RWPE1 (cell line): ENCODE measurements at regions not wholly inside any gene's neighbourhood (a gene's known extent, or its start where the extent isn't known, plus 50 kb on each side); places are given as distances from the start of the nearest gene placed in this dataset.
A peak's percentile ranks its signal among the peaks of the same experiment; 100 is the strongest.
"Not testable (repeated sequence)": the region's sequence is repeated elsewhere in the genome, so short reads cannot be mapped to it uniquely, and the experiment has no call there.

Experiments
- CTCF ChIA-PET: fragments of 350-600 bp; sonication (Branson Sonifier 250); formaldehyde crosslinking; extraction: SDS; loops from one replicate; lab custom pipeline; 2021; lab: Yijun Ruan, JAX
- POLR2A ChIA-PET: fragments of 400-600 bp; formaldehyde crosslinking; extraction: SDS; loops from one replicate; lab custom pipeline; 2020; ENCODE audit warnings: antibody characterized with exemption; ENCODE audit not compliant: low non-redundant PET; lab: Yijun Ruan, JAX
- DNase-seq: peaks from one replicate; pipeline ENCODE4 v3.0.0; 2012; ENCODE audit warnings: low spot score
- H3K27ac ChIP-seq: fragments of 450-650 bp; 2 replicates; pipeline ENCODE4 v1.5.1; 2017
- TF ChIP-seq, protein P1 (sequence below): fragments of 450-650 bp; conservative IDR thresholded peaks from 2 replicates; pipeline ENCODE4 v1.5.1; 2017; ENCODE audit warnings: low read depth, mild to moderate bottlenecking

GRCh38 chr18:49691177-49691608 is 122.1 kb downstream of the ACAA2 start:
- ChIA-PET POLR2A (no interaction called here), CTCF (no interaction called here)
- TF ChIP-seq, protein P1, sequence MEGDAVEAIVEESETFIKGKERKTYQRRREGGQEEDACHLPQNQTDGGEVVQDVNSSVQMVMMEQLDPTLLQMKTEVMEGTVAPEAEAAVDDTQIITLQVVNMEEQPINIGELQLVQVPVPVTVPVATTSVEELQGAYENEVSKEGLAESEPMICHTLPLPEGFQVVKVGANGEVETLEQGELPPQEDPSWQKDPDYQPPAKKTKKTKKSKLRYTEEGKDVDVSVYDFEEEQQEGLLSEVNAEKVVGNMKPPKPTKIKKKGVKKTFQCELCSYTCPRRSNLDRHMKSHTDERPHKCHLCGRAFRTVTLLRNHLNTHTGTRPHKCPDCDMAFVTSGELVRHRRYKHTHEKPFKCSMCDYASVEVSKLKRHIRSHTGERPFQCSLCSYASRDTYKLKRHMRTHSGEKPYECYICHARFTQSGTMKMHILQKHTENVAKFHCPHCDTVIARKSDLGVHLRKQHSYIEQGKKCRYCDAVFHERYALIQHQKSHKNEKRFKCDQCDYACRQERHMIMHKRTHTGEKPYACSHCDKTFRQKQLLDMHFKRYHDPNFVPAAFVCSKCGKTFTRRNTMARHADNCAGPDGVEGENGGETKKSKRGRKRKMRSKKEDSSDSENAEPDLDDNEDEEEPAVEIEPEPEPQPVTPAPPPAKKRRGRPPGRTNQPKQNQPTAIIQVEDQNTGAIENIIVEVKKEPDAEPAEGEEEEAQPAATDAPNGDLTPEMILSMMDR: no peak
- DNase-seq: peak; percentile 61
- peak overlapping the region; percentile 63 for H3K27ac ChIP-seq

GRCh38 chr18:49690312-49690711 is 123.0 kb downstream of the ACAA2 start:
- TF ChIP-seq, protein P1: no peak
- DNase-seq: peak; percentile 21
- POLR2A ChIA-PET: no interaction called here
- CTCF ChIA-PET: no interaction called here
- no peak overlapping the region for H3K27ac ChIP-seq

DNA sequence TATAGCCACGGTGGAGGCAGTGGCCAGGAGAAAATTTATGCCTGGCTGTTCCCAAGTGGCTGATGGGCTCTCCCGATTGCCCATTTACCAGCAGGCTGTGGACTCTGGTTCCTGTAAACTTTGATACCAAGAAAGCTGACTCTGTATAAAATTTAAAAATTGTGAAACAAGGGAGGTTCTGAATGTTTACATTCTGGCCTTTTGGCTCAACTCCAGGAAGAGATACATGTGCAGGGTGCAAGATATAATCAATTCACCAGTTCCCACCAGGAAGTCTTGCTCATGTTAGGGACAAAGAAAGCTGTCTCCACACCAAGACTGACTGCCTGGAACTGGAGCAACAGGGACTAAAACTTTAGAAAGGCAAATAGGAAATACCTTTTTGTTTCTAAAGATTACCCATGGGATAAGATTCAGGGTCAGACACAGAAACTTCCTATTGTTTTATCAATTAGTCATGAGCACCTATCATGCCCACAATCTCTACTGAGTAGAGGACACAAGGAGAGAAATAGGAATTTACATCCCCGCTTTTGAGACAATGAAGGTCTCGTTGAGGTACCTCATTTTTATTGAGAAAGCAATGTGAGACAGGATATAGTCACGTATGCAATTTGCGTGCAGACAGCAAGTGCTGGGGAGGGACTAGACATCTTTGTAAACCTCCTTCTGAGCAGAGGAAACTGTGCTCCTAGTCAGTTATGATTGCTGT is 123.5 kb downstream of the LIPG start:
- POLR2A ChIA-PET: no interaction called here
- CTCF ChIA-PET: no interaction called here
- no peak overlapping the region for H3K27ac ChIP-seq
- DNase-seq: no peak
- TF ChIP-seq, protein P1: no peak

GRCh38 chr18:49682803-49683190 is 120.9 kb downstream of the LIPG start:
- POLR2A ChIA-PET, DNase-seq, CTCF ChIA-PET, H3K27ac ChIP-seq: not testable (repeated sequence)

- CTCF ChIA-PET: no interaction called here
These were observed 120.4 kb downstream of the LIPG start for GRCh38 chr18:49682173-49682802.

DNA sequence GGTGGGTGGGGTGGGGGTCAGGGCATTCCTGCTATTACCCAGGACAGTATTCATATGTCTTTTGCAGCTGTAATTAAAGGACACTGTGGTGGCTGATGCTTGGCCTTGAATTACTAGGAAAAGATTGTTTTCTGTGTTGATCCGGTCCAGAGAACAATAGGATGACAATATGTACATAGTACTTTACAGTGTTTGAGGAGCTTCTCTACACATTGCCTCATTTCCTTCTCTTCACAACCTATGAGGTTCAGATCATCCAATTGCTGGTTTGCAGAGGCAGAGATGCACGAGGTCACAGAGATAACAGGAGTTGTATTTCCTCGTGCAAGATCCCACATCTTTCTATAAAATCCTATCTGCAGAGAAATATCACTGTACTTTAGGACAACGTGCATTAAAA is 119.5 kb downstream of the LIPG start:
- TF ChIP-seq, protein P1: no peak
- DNase-seq: no peak
- H3K27ac ChIP-seq: no peak overlapping the region
- ChIA-PET POLR2A (no interaction called here), CTCF (no interaction called here)

More at GRCh38 chr18:49682173-49682802, 120.4 kb downstream of the LIPG start:
- DNase-seq: no peak
- TF ChIP-seq, protein P1: no peak
- H3K27ac ChIP-seq: no peak overlapping the region
- POLR2A ChIA-PET: no interaction called here

DNA sequence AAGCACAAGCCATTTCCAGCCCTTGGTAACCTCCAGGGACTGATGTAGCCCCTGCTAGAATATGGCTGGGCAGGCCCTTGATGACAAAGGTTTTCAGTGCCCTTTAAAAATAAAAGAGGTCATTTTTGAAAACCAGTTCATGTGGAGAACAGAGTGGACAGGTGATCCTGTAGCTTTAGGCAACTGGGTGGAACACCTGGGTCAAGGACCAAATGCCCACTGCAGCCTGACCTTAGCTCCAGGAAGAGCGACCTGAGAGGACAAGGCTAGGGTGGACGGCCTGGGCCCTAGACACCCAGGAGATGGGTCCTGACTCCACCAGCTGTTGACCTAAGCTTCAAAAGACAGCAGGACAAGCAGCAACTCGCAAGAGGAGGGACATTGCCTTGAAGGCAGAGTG is 116.6 kb downstream of the LIPG start:
- TF ChIP-seq, protein P1: no peak
- ChIA-PET CTCF (no interaction called here), POLR2A (no interaction called here)
- no peak for DNase-seq
- H3K27ac ChIP-seq: no peak overlapping the region
